HEK293 (cell line): ENCODE measurements at regions not wholly inside any gene's neighbourhood (a gene's known extent, or its start where the extent isn't known, plus 50 kb on each side); places are given as distances from the start of the nearest gene placed in this dataset.

Source experiments
- CTCF ChIA-PET: fragments of 350-600 bp; formaldehyde crosslinking; extraction: SDS; loops from one replicate; lab custom pipeline; 2021; ENCODE audit warnings: antibody characterized with exemption; lab: Yijun Ruan, JAX
- POLR2A ChIA-PET: fragments of 300-600 bp; formaldehyde crosslinking; extraction: SDS; loops from one replicate; lab custom pipeline; 2020; ENCODE audit warnings: antibody characterized with exemption, inconsistent platforms; lab: Yijun Ruan, JAX
- H3K27ac ChIP-seq: fragments of 200-500 bp; sonication (Bioruptor generic); 2 replicates; pipeline ENCODE4 v1.5.1; 2014; ENCODE audit warnings: low read depth, low read length, control low read depth, inconsistent platforms; ENCODE audit errors: extremely low read depth
- H3K36me3 ChIP-seq, 2 experiments: fragments of 200-500 bp in 1 of 2; sonication (Bioruptor generic) in 1 of 2; 1 replicate in 1 of 2; 2 replicates in 1 of 2; pipeline ENCODE4 v1.5.1; 2014 to 2017; ENCODE audit warnings: inconsistent platforms in 2 of 2, low read length in 2 of 2; ENCODE audit not compliant: control insufficient read depth in 2 of 2, insufficient read depth in 1 of 2
- H3K4me1 ChIP-seq: fragments of 200-500 bp; sonication (Bioruptor generic); 2 replicates; pipeline ENCODE4 v1.5.1; 2014; ENCODE audit warnings: mild to moderate bottlenecking, low read length, inconsistent platforms; ENCODE audit not compliant: control insufficient read depth, insufficient read depth
- H3K4me3 ChIP-seq: 2 replicates; pipeline ENCODE4 v1.5.1; 2011; ENCODE audit warnings: low read depth, mild to moderate bottlenecking, control low read depth, low read length, moderate library complexity
- H3K9me3 ChIP-seq: fragments of 200-500 bp; sonication (Bioruptor generic); 2 replicates; pipeline ENCODE4 v1.5.1; 2014; ENCODE audit warnings: low read depth, low read length, inconsistent platforms; ENCODE audit not compliant: control insufficient read depth, insufficient read depth
- CTCF ChIP-seq: fragments of 450-650 bp; formaldehyde crosslinking; IDR thresholded peaks from 2 replicates; pipeline ENCODE4 v1.5.1; 2016; ENCODE audit warnings: missing biosample characterization, missing genetic modification characterization
- EGR2 ChIP-seq: fragments of 450-650 bp; formaldehyde crosslinking; IDR thresholded peaks from 2 replicates; pipeline ENCODE4 v1.5.1; 2016; ENCODE audit warnings: low read depth, missing biosample characterization, missing genetic modification characterization
- KLF7 ChIP-seq: fragments of 450-650 bp; formaldehyde crosslinking; IDR thresholded peaks from 2 replicates; pipeline ENCODE4 v1.5.1; 2016; ENCODE audit warnings: missing biosample characterization, missing genetic modification characterization, borderline replicate concordance
- KLF8 ChIP-seq: fragments of 450-650 bp; formaldehyde crosslinking; IDR thresholded peaks from 2 replicates; pipeline ENCODE4 v1.5.1; 2016; ENCODE audit warnings: missing biosample characterization, missing genetic modification characterization
- PRDM1 ChIP-seq: fragments of 450-650 bp; formaldehyde crosslinking; IDR thresholded peaks from 2 replicates; pipeline ENCODE4; 2016; ENCODE audit warnings: missing biosample characterization, missing genetic modification characterization
- ZBTB49 ChIP-seq: fragments of 450-650 bp; formaldehyde crosslinking; IDR thresholded peaks from 2 replicates; pipeline ENCODE4 v1.5.1; 2016; ENCODE audit warnings: missing biosample characterization, missing genetic modification characterization, low read depth
- ZEB2 ChIP-seq: fragments of 450-650 bp; formaldehyde crosslinking; IDR thresholded peaks from 2 replicates; pipeline ENCODE4 v1.5.1; 2016; ENCODE audit warnings: missing biosample characterization, missing genetic modification characterization
- ZNF112 ChIP-seq: fragments of 450-650 bp; formaldehyde crosslinking; IDR thresholded peaks from 2 replicates; pipeline ENCODE4 v1.5.0; 2017; ENCODE audit warnings: missing biosample characterization, missing genetic modification characterization
- ZNF133 ChIP-seq: fragments of 450-650 bp; formaldehyde crosslinking; IDR thresholded peaks from 2 replicates; pipeline ENCODE4 v1.5.1; 2016; ENCODE audit warnings: missing biosample characterization, missing genetic modification characterization
- ZNF184 ChIP-seq: fragments of 450-650 bp; IDR thresholded peaks from 2 replicates; pipeline ENCODE4 v1.5.1; 2018; ENCODE audit warnings: missing biosample characterization, mild to moderate bottlenecking, missing genetic modification characterization
- ZNF223 ChIP-seq: fragments of 450-650 bp; formaldehyde crosslinking; IDR thresholded peaks from 2 replicates; pipeline ENCODE4 v1.5.1; 2016; ENCODE audit warnings: missing biosample characterization, missing genetic modification characterization
- ZNF266 ChIP-seq: fragments of 450-650 bp; formaldehyde crosslinking; IDR thresholded peaks from 2 replicates; pipeline ENCODE4 v1.5.1; 2016; ENCODE audit warnings: missing biosample characterization, missing genetic modification characterization, low read depth
- ZNF354C ChIP-seq: fragments of 450-650 bp; formaldehyde crosslinking; IDR thresholded peaks from 2 replicates; pipeline ENCODE4 v1.5.1; 2016; ENCODE audit warnings: missing biosample characterization, missing genetic modification characterization, low read depth, borderline replicate concordance
- ZNF48 ChIP-seq: fragments of 450-650 bp; formaldehyde crosslinking; IDR thresholded peaks from 2 replicates; pipeline ENCODE4 v1.5.1; 2016; ENCODE audit warnings: missing biosample characterization, missing genetic modification characterization
- ZNF555 ChIP-seq: fragments of 450-650 bp; formaldehyde crosslinking; conservative IDR thresholded peaks from 2 replicates; pipeline ENCODE4 v1.5.1; 2017; ENCODE audit warnings: missing biosample characterization, mild to moderate bottlenecking, missing genetic modification characterization, inconsistent platforms
- ZNF558 ChIP-seq: fragments of 450-650 bp; formaldehyde crosslinking; IDR thresholded peaks from 2 replicates; pipeline ENCODE4 v1.5.1; 2016; ENCODE audit warnings: missing biosample characterization, missing genetic modification characterization
- ZNF561 ChIP-seq: fragments of 450-650 bp; IDR thresholded peaks from 2 replicates; pipeline ENCODE4 v1.5.1; 2018; ENCODE audit warnings: missing biosample characterization, missing genetic modification characterization, borderline replicate concordance
- ZNF585B ChIP-seq: fragments of 450-650 bp; formaldehyde crosslinking; IDR thresholded peaks from 2 replicates; pipeline ENCODE4 v1.5.1; 2016; ENCODE audit warnings: missing biosample characterization, missing genetic modification characterization
- ZNF596 ChIP-seq: fragments of 450-650 bp; IDR thresholded peaks from 2 replicates; pipeline ENCODE4 v1.5.0; 2018; ENCODE audit warnings: missing biosample characterization, mild to moderate bottlenecking, missing genetic modification characterization, moderate library complexity
- ZNF701 ChIP-seq: fragments of 450-650 bp; formaldehyde crosslinking; IDR thresholded peaks from 2 replicates; pipeline ENCODE4 v1.5.1; 2016; ENCODE audit warnings: missing biosample characterization, missing genetic modification characterization
- ZNF76 ChIP-seq: fragments of 450-650 bp; formaldehyde crosslinking; IDR thresholded peaks from 2 replicates; pipeline ENCODE4; 2016; ENCODE audit warnings: low read depth, missing biosample characterization, missing genetic modification characterization, borderline replicate concordance
- ZNF792 ChIP-seq: fragments of 450-650 bp; formaldehyde crosslinking; IDR thresholded peaks from 2 replicates; pipeline ENCODE4 v1.5.1; 2016; ENCODE audit warnings: missing biosample characterization, missing genetic modification characterization
- ZNF830 ChIP-seq: fragments of 450-650 bp; IDR thresholded peaks from 2 replicates; pipeline ENCODE4 v1.5.0; 2018; ENCODE audit warnings: missing biosample characterization, missing genetic modification characterization, low read depth, mild to moderate bottlenecking, moderate library complexity
- ZSCAN30 ChIP-seq: fragments of 450-650 bp; IDR thresholded peaks from 2 replicates; pipeline ENCODE4 v1.5.1; 2018; ENCODE audit warnings: missing biosample characterization, mild to moderate bottlenecking, missing genetic modification characterization, moderate library complexity
- TF ChIP-seq, protein P1 (sequence below): IDR thresholded peaks from 2 replicates; pipeline ENCODE4 v1.6.1; 2011; ENCODE audit warnings: mild to moderate bottlenecking, low read depth, low read length, borderline replicate concordance
- TF ChIP-seq, protein P2 (sequence below): fragments of 450-650 bp; formaldehyde crosslinking; IDR thresholded peaks from 2 replicates; pipeline ENCODE4 v1.5.0; 2017; ENCODE audit warnings: missing biosample characterization, missing genetic modification characterization, borderline replicate concordance
- TF ChIP-seq, protein P3 (sequence below): fragments of 450-650 bp; IDR thresholded peaks from 2 replicates; pipeline ENCODE4 v1.5.1; 2018; ENCODE audit warnings: missing biosample characterization, mild to moderate bottlenecking, missing genetic modification characterization

DNA sequence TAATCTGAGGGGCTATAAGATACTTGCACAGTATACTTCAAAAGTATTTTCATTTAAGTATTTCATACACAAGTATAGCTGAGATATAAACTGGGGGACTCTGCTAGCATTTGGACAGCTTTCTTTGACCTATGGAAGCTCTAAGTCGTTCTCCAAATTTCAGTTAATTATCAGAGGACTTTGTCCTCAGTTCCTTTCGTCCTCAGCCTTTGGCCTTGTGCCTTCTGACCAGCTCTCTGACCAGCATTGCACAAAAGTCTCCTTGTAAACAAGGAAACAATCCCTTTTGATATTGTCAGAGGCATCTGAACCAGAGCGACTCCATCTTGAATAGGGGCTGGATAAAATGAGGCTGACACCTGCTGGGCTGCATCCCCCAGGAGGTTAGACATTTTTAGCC lies 464.0 kb upstream of the FAM241A start:
- H3K36me3 ChIP-seq: no peaks in the 10 kb centered on the region
- ChIA-PET CTCF (no interaction called here), POLR2A (no interaction called here)
- TF ChIP-seq ZNF596 (no peak), ZNF555 (no peak), ZNF184 (tag by site-specific recombination) (no peak), ZNF792 (no peak), EGR2 (tag by site-specific recombination) (no peak), KLF7 (tag by site-specific recombination) (no peak), ZNF266 (tag by site-specific recombination) (no peak), ZBTB49 (no peak), ZEB2 (tag by site-specific recombination) (no peak), ZNF76 (no peak), ZNF133 (no peak), ZNF585B (tag by site-specific recombination) (no peak), ZNF701 (tag by site-specific recombination) (no peak), ZNF48 (tag by site-specific recombination) (no peak), ZNF558 (tag by site-specific recombination) (no peak), CTCF (tag by site-specific recombination) (no peak), ZNF561 (tag by site-specific recombination) (no peak), ZNF112 (no peak)
- TF ChIP-seq, protein P1, sequence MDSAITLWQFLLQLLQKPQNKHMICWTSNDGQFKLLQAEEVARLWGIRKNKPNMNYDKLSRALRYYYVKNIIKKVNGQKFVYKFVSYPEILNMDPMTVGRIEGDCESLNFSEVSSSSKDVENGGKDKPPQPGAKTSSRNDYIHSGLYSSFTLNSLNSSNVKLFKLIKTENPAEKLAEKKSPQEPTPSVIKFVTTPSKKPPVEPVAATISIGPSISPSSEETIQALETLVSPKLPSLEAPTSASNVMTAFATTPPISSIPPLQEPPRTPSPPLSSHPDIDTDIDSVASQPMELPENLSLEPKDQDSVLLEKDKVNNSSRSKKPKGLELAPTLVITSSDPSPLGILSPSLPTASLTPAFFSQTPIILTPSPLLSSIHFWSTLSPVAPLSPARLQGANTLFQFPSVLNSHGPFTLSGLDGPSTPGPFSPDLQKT: no peak
- TF ChIP-seq, protein P2, sequence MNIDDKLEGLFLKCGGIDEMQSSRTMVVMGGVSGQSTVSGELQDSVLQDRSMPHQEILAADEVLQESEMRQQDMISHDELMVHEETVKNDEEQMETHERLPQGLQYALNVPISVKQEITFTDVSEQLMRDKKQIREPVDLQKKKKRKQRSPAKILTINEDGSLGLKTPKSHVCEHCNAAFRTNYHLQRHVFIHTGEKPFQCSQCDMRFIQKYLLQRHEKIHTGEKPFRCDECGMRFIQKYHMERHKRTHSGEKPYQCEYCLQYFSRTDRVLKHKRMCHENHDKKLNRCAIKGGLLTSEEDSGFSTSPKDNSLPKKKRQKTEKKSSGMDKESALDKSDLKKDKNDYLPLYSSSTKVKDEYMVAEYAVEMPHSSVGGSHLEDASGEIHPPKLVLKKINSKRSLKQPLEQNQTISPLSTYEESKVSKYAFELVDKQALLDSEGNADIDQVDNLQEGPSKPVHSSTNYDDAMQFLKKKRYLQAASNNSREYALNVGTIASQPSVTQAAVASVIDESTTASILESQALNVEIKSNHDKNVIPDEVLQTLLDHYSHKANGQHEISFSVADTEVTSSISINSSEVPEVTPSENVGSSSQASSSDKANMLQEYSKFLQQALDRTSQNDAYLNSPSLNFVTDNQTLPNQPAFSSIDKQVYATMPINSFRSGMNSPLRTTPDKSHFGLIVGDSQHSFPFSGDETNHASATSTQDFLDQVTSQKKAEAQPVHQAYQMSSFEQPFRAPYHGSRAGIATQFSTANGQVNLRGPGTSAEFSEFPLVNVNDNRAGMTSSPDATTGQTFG (tag by site-specific recombination): no peak
- H3K4me3 ChIP-seq: no peak overlapping the region
- no peaks in the 10 kb centered on the region for H3K4me1 ChIP-seq
- H3K9me3 ChIP-seq: no peaks in the 10 kb centered on the region
- no peak overlapping the region for H3K27ac ChIP-seq

- Histone ChIP-seq H3K36me3 (no peaks in the 10 kb centered on the region), H3K4me3 (no peak overlapping the region), H3K27ac (no peak overlapping the region), H3K9me3 (no peaks in the 10 kb centered on the region), H3K4me1 (no peaks in the 10 kb centered on the region)
- CTCF ChIA-PET: no interaction called here
- POLR2A ChIA-PET: no interaction called here
- no peak for TF ChIP-seq ZSCAN30 (tag by site-specific recombination)
- no peak for TF ChIP-seq PRDM1 (tag by site-specific recombination)
- TF ChIP-seq CTCF (tag by site-specific recombination): no peak
- TF ChIP-seq KLF8 (tag by site-specific recombination): no peak
- no peak for TF ChIP-seq ZNF830
- no peak for TF ChIP-seq ZNF223
- no peak for TF ChIP-seq ZNF354C (tag by site-specific recombination)
- TF ChIP-seq, protein P3, sequence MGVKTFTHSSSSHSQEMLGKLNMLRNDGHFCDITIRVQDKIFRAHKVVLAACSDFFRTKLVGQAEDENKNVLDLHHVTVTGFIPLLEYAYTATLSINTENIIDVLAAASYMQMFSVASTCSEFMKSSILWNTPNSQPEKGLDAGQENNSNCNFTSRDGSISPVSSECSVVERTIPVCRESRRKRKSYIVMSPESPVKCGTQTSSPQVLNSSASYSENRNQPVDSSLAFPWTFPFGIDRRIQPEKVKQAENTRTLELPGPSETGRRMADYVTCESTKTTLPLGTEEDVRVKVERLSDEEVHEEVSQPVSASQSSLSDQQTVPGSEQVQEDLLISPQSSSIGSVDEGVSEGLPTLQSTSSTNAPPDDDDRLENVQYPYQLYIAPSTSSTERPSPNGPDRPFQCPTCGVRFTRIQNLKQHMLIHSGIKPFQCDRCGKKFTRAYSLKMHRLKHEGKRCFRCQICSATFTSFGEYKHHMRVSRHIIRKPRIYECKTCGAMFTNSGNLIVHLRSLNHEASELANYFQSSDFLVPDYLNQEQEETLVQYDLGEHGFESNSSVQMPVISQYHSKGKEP (tag by site-specific recombination): no peak
Observed at GRCh38 chr4:111681751-111682150, 463.5 kb upstream of the FAM241A start.
